ENCODE measurements at regions not wholly inside any gene's neighbourhood (a gene's known extent, or its start where the extent isn't known, plus 50 kb on each side); places are given as distances from the start of the nearest gene placed in this dataset.
"Not testable (repeated sequence)": the region's sequence is repeated elsewhere in the genome, so short reads cannot be mapped to it uniquely, and the experiment has no call there.

DNA sequence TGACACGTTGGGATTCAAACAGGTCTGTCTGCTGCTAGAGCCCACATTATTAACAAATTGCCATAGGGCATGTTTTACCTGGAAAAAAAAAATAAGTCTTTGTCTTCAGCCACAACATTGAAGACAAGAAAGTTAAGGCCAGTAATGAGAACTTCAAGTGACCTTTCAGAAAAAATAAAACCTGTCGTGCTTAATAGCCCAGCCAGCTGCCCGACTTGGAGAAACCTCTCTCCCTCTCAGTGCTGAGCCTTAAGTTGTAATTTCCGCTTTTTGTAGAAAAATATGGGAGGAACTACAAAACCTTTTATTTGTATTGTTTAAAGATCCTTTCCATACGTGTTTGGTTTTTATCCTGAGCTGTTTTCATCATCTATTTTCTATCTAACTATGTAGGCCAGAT is 454.3 kb upstream of the SLITRK6 start:
- H3K9me3 ChIP-seq; H3K27me3 ChIP-seq; DNase-seq; H3K27ac ChIP-seq; ATAC-seq; intact Hi-C loops (cut with DNase I); H3K4me1 ChIP-seq; H3K36me3 ChIP-seq; FAIRE-seq; H3K4me3 ChIP-seq: not testable (repeated sequence)
- WGBS, 2 donors, result no CpG with 5 or more reads among the region's 5 CpGs

- DNase-seq; H3K27ac ChIP-seq; H3K4me1 ChIP-seq; FAIRE-seq; ATAC-seq; H3K4me3 ChIP-seq; H3K36me3 ChIP-seq; intact Hi-C loops (cut with DNase I); H3K27me3 ChIP-seq; H3K9me3 ChIP-seq: not testable (repeated sequence)
- no CpG with 5 or more reads among the region's 2 CpGs for WGBS, 2 donors
Observed at GRCh38 chr13:86255820-86256219, 456.6 kb upstream of the SLITRK6 start.

DNA sequence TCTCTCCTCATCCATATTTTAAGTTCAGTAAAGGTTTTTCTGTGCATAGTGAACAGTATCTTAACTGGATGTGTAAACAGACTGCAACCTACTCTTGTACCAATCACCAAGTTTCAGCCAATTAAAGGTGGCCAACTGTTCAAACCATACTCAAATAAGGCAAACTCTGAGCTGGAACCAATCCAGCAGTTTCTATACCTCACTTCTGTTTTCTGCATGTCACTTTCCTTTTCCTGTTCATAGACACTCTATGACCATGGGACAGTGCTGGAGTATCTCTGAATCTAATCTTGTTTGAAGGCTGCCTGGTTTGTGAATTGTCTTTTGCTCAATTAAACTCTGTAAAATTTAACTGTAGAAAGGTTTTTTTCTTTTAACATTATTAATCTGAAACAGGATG is 470.3 kb upstream of the SLITRK6 start:
- ATAC-seq, result no peak
- intact Hi-C loops (cut with DNase I), result no loop called here
- H3K9me3 ChIP-seq, result no peaks in the 10 kb centered on the region

GRCh38 chr13:86282442-86282841 is 483.2 kb upstream of the SLITRK6 start:
- FAIRE-seq, result no peak
- no peak for DNase-seq

More for the DNA sequence above, 470.3 kb upstream of the SLITRK6 start:
- Histone ChIP-seq H3K27ac (no peak overlapping the region), H3K36me3 (no peaks in the 10 kb centered on the region), H3K4me1 (no peaks in the 10 kb centered on the region), H3K4me3 (no peak overlapping the region), H3K27me3 (no peaks in the 10 kb centered on the region)
- DNase-seq (no peak), FAIRE-seq (no peak)
- no peak for TF ChIP-seq CTCF (IDR thresholded peaks at IDR 0.05)

GRCh38 chr13:86283031-86283430 is 483.8 kb upstream of the SLITRK6 start:
- Histone ChIP-seq H3K4me3 (no peak overlapping the region), H3K9me3 (no peaks in the 10 kb centered on the region), H3K27me3 (peaks cover 0 to 6% (median 0%) of the 10 kb centered on the region in 4 donors), H3K4me1 (no peaks in the 10 kb centered on the region), H3K27ac (no peak overlapping the region), H3K36me3 (no peaks in the 10 kb centered on the region)
- TF ChIP-seq CTCF (IDR thresholded peaks at IDR 0.05), result no peak
- no peak for ATAC-seq
- FAIRE-seq, result no peak
- intact Hi-C loops (cut with DNase I), result no loop called here
- 67 to 81% methylated on average over 3 of the region's 3 CpGs for WGBS, 2 donors
- DNase-seq, result no peak

More at GRCh38 chr13:86282442-86282841, 483.2 kb upstream of the SLITRK6 start:
- intact Hi-C loops (cut with DNase I), result no loop called here
- H3K36me3 ChIP-seq, result no peaks in the 10 kb centered on the region
- ATAC-seq, result no peak
- H3K27me3 ChIP-seq, result peaks cover 0 to 6% (median 0%) of the 10 kb centered on the region in 4 donors
- H3K9me3 ChIP-seq, result no peaks in the 10 kb centered on the region
- no peak for TF ChIP-seq CTCF (IDR thresholded peaks at IDR 0.05)
- H3K4me1 ChIP-seq, result no peaks in the 10 kb centered on the region
- H3K4me3 ChIP-seq, result no peak overlapping the region
- whole genome bisulfite sequencing, 2 donors, result 10 to 12% methylated on average over 2 of the region's 2 CpGs
- H3K27ac ChIP-seq, result no peak overlapping the region

- TF ChIP-seq CTCF (IDR thresholded peaks at IDR 0.05), result no peak
Observed at GRCh38 chr13:86298725-86299124, 499.5 kb upstream of the SLITRK6 start.

More at GRCh38 chr13:86298725-86299124, 499.5 kb upstream of the SLITRK6 start:
- no peaks in the 10 kb centered on the region for H3K4me1 ChIP-seq
- no peaks in the 10 kb centered on the region for H3K36me3 ChIP-seq
- H3K4me3 ChIP-seq, result no peak overlapping the region
- H3K27ac ChIP-seq, result no peak overlapping the region
- intact Hi-C loops (cut with DNase I), result no loop called here
- FAIRE-seq, result no peak
- no peak for ATAC-seq
- no peak for DNase-seq
- H3K27me3 ChIP-seq, result no peaks in the 10 kb centered on the region
- WGBS, 2 donors, result 33 to 42% methylated on average over 3 of the region's 3 CpGs
- H3K9me3 ChIP-seq, result no peaks in the 10 kb centered on the region
